NCI-H524 (cell line): ENCODE measurements at regions not wholly inside any gene's neighbourhood (a gene's known extent, or its start where the extent isn't known, plus 50 kb on each side); places are given as distances from the start of the nearest gene placed in this dataset.

Source experiments
- DNase-seq, 2 experiments: peaks; one replicate each; lab custom pipeline; 2025; lab: John Stamatoyannopoulos, UW

DNA sequence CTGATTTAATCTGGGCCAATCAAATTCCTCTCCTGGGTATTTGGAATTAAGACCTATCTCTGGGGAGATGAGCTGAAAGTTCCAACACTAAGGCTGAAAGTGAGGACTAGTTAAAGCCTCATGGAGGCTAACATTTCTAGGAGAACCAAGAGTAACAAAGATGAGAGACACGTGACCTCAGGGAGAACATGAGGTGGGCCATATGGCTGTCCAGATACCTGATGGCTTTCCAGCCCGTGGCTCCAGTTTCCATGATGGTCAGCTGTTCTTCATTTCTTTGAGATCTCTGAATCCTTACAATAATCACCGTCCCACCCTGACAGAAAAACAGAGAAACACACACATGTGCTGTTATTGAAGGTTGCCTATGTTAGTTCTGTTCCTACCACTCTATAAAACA is 66.1 kb downstream of the LEPR start:
- DNase-seq = peak in 1 of 2 experiments; percentile 10

DNA sequence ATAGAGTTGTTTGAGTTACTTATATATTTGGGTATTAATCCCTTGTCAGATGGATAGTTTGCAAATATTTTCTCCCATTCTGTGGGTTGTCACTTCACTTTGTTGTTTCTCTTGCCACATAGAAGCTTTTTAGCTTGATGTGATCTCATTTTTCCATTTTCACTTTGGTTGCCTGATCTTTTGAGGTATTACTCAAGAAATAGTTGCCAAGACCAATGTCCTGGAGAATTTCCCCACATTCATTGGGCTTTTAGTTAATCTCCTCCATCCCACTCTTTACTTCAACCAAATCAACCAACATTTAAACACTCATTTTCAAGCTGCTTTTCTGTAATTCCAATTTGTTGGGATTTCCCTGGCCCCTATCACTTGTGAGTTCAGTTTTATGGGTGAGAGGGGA is 69.0 kb downstream of the LEPR start:
- no peak for DNase-seq

DNA sequence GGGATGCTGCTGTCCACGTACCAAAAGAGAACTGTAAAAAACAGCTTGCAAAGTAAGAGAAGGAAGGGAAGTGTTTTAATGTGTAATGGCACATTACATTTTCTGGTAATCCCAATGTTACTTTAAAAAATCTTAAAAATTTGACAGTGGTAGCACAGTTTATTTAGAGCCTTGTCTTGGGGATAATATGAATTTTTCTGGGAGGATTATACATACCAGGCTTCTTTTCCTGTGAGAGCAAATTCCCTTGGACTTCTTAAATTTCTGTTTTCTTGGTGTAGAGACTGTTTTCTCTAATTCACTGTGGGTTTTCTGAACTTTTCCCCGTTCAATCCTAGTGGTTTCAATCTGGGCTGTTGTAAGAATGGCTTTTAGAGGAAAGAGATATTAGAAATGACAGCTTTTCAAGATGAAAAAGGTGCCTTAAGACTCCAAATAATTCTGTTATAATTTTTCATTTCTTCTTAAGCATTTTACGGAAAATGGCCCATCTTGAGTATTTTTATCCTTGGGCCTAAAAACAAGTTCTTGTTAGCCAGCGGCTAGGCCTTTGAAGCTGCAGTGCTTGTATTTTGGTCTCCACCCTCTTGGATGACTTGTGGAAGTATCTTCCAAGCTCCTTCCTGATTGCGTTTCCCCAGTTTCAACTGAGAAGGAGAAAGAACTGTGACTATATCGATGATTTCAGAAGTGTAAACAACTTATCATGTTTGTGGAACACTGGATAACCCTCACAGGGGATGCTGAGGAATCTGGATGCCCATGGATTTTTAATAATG is 70.0 kb downstream of the LEPR start:
- no peak for DNase-seq

DNA sequence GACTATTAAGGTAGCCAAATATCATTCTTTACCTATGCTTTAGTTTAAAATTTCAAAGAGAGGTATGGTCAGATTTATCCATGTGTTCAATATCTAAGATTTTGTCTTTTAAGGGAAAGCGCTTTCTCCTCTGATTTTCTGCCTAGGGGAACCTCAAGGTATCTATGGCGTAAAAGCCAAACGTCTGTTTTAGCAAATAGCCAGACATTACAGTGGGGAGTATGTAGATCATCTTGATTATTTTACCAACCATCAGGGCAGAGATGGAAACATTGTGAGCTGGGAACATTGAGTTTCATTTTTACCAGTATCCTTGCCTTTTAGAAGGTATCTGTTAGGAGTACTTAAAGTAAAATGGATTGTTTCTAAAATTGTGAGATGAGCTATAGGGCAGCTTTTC is 71.0 kb downstream of the LEPR start:
- DNase-seq = no peak

DNA sequence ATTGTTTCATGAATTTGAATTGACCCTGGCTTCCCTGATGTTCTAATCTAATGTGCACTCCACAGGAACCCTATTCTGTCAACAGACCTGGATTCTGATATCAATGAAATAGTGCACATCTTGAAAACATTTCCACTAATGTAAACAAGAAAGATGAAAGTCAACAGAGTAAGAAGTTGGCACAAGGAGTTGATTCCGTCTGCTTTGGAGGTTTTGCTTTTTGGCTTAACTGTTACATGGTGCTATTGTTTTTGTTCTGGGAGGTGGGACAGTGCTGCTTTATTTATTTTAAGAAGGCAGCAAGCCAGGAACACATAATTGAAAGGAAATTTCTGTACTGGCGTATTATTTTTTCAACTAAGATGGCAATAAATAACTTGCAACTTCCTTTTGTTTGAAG is 73.3 kb downstream of the LEPR start:
- DNase-seq = no peak

DNA sequence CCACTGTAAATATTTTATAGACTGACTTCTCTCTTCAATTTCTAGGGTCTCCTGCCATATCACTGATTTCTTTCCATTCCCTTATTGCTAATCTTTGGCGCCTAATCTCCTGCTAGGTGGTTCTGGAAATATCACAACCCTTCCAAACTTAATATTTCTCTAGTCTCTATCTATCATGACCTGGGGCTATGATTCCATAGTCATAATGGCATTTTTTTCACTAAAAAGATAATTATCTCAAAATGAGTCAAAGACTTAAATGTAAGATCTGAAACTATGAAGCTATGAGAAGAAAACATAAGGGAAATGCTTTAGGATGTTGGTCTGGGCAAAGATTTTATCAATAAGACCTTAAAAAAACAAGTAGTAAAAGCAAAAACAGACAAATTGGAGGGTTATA is 74.2 kb downstream of the LEPR start:
- DNase-seq = no peak

DNA sequence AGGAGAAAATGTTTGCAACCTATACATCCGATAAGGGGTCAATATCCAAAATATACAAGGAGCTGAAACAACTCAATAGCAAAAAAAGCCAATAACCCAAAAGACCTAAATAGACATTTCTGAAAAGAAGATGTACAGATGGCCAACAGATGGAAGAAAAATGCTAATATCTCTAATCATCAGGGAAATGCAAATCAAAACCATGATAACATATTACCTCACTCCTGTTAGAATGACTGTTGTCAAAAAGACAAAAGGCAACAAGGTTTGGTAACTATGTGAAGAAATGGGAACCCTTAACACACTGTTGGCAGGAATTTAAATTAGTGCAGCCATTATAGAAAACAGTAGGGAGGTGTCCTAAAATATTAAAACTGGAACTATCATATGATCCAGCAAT is 74.7 kb downstream of the LEPR start:
- peak in 1 of 2 experiments; percentile 7 for DNase-seq

DNA sequence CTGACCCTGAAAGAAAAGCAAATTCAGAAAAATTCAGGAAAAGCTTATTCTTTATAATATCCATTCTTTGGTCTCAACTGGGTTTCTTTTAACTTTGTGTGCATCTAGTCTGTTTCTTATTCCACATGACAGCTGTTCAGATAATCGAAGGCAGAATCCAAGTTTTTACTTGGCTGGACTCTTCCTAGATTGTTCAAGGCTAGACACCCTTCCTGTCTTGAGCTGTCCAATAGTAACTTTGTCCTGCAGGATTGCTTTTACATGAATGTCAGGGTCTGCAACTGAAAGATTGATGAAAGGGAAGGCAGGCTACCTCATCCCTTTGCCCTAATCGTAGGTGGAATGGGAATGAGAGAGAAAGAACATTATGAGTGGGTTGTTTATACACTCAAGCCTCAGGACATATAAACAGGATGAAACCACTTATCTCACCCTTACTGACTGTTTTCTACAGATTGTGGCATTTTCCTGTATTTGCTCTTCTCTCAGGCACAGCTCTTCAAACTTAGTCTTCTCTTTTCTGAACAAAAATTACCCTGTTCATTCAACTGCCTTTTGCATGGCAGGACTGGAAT is 76.9 kb downstream of the LEPR start:
- no peak for DNase-seq

DNA sequence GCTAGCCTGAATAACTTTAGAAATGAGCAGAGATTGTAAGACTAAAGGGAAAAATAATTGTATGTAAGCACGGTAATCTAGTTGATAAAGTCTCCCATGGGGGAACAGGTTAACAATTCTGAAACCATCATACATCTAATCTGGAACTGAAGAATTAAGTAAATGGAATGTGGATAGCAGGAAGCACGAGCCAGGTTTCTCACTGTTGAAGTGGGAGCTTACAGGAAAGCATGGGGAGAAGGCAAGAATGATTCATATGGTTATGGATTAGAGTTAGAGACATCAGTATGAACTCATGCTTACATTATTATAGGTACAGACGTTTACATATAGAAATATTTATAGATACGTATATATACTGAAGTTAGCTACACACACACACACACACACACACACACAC is 83.0 kb downstream of the LEPR start:
- no peak for DNase-seq

DNA sequence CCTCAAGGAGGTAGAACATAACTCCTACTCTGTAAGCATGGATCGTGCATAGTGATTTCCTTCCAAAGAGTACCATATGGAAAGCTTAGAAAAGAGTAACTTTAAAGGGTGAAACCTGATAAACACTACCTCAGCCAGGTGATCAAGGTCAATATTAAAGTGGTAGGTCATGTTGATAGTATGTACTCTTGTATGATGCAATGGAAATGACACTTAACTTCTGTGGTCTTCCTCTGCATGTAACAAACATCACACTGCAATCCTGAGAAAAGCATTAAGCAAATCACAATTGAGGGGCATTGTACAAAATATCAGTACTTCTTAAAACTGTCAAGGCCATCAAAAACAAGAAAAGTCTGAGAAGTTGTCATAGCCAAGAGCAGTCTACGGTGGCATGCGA is 83.8 kb downstream of the LEPR start:
- no peak for DNase-seq

DNA sequence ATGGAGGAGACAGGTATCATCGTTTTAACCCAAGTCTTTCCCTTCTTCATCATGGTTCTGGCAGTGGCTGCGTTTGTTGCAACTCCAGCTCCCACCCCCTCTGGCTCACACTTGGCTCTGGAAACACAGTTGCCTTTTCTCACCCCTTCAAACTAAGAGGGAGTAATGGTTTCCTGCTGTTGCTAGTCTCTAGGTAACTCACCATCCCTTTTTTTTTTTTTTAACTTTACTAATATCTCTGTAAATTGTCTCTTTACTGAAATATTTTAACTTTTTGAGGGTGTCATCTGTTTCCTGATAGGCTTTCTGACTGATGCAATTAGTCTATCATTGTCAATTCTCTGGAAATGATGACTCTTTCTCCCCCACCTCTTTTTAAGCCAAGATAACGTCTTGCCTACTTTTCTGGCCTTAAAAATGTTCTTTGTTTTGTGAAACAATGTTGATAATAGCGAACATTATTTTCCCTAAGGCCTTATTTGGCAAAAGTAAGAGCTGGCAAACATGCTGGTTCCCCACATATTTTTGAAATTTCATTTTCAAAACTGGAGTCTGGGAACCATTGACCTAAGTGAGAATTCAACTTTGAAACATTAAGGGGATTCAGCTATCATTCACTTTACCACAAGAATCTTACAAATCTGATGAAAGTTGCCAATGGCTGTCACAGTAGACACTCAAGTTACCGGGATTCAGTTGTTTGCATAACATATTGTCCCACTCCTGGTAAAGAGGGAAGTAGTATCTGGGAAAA is 85.3 kb downstream of the LEPR start:
- no peak for DNase-seq

DNA sequence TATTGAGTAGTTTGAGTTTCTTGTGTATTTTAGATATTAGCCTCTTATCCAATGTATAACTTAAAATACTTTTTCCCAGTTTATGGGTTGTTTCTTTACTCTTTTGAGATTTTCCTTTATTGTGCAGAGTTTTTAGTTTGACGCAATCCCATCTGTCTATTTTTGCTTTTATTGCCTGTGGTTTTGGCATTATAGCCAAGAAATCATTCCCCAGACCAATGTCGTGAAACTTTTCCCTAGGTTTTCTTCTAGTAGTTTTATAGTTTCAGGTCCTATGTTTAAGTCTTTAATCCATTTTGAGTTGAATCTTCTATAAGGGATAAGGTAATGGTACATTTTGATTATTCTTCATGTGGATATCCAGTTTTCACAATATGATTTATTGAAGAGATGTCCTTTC is 87.6 kb downstream of the LEPR start:
- no peak for DNase-seq

DNA sequence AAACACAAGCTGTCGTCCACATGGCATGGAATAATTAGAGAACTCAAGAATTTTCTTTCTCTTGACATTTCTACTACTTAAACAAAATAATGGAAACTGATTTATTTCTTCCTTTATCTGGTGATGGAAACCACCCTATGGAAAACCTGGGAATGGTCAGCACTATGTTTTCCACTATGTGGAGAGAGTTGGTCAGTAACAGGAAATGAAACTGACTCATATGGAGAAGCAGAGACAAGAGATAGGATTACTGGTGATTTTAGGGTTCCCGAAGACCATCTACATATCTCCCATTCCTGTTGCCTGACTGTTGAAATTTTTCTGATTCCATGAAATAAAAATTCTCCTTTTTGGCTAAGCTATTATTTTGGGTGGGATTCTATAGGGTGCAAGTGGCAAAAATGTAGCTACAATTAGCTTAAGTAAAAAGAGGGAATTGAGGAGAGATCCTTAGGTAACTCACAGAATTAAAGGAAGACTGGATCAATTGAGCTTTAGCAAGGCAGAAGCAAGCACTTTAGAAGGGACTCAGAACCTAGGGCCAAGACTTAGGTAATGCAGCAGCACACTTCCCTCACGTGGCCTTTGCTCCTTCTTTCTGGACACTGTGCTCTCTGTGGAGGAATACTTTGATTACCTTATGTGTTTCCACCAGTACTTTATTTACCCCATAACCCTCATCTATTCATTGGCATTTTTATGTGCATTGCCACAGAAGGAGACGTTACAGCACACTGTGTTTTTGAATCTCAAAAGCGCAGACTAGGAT is 89.6 kb downstream of the LEPR start:
- no peak for DNase-seq

DNA sequence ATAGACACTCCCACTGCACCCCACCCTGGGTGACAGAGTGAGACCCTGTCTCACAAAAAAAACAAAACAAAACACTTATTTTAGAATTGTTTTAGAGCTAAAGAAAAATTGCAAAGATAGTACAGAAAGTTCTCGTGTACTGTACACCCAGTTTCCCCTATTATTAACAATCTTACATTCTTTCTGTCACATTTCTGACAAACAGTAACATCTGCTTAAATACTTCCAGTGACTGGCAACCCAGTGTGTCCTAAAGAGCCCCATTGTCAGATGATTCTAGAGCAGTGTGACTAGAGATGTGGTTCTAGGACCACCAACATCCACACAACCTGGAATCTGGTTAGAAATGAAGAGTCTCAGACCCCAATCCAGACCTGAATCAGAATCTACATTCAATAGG is 90.5 kb downstream of the LEPR start:
- DNase-seq = no peak

DNA sequence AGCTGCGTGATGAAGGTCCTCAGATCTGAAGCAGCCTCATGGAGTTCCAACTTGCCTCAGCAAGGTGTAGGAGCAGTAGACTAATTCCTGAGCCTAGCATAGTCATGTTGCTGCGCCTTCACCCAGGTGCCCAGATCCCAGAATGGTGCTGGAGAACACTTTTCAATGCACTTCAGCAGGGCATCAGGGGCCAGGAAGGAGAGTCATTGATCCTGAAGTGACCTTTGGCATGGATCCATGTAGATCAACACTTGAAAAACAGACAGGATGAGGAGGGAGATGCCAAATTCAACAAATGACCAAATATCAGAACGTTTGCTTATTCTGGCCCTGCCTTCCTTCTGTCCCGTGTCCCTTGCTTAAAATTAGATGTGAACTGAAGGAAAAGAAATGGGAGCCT is 91.9 kb downstream of the LEPR start:
- DNase-seq = no peak

DNA sequence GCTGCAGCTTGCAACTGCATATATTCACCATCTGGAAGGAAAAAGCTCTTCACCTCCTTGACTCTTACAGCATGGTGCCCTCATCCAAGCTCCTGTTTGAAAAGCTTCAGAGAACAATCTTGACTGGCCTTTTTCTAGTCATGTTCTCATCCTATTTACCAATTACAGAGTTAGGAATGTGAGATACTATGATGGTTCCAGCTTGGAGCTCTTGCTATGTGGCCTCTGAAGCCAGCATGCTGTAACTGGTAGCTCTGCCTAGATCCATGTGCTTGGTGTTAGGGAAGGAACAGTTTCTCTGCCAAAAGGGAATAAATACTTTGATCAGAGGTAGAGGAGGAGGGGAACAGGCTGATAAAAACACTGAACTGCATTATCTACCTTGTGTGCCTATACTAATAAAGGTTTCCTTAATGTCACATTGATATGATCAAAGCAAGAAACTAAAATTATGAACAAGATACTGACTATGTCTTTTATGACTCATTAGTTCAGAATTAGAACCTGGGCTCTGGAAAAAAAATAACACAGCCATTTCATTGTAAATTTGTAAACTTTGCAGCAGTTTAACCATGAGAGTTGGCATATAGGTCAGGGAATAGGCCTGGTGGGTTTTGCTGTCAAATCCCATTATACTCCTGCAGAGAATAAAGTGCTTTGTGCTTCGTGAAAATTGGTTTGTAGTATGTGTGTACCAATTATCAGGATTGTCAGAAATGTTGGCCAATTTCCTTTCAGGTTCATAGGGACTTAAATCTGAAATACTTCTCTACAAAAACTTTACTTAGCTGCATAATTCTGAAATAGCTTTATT is 92.7 kb downstream of the LEPR start:
- DNase-seq = peak in 1 of 2 experiments; percentile 11

DNA sequence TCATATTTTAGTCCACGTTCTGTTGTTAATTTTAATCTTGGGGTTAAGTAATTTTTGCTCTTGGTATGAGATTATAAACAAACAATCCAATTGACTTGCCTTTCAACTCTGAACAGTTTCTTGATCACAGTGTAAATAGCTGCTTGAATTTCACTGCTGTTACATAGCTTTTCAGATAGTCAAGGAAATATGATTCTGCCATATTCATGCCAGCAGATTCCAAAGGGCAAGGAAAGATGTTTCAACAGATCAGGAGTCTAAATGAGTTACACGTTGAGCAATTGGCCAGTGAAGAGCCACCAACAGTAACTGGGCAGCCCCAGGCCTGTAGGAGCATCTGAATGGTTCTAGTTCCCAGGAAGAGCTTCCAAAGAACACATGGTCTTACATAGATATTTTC is 93.6 kb downstream of the LEPR start:
- DNase-seq = no peak

DNA sequence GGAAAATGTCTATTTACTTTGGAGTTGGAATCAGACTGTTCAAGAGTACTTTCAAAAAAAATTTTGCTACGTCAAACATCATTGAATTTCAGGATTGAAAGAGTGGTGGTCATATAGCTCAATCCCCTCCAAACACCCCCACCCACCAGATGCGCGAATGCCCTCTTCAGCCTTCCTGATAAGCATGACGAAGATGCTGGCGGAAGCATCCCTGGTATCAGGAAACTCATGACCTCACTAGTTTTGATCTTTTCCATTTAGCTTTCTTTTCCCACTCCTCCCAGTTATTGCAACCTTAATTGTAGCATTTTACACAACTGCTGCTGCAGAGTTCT is 104.4 kb downstream of the LEPR start:
- no peak for DNase-seq

DNA sequence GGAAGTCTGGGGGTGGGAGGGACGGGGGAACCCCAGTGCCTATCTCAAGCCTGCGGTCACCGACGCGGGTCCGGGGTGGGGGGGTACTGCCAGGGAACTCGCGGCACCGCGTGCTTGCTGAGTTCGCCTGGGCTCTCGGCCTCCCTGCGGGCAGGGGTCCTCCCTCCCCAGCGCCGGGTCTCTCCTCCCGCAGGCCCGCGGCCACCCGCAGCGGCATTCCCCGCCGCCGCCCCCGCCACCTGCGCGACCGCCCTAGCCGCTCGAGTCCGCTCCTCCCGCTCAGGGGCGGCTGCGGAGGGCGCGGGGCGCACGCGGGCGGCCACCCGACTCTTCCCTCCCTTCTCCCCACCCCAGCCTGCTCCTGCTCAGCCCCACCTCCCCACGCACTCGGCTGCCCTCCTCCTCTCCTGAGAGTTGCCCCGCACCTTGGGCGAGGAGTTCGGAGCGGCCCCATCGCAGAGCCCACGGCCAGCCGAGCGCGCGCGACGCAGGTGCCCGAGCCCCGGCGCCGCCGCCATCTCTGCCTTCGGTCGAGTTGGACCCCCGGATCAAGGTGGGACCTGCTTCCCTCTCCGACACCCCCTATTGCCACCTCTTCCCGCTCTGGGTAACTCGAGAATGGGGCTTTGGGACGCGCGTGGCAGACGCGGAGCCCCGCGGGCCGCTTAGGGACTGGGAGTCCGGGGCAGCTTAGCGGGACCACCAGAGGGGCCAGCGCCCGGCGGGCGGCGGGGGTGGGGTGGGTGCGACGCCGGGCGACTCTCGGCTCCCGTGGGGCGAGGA is 105.0 kb downstream of the LEPR start:
- DNase-seq = peak in 1 of 2 experiments; percentile 36

DNA sequence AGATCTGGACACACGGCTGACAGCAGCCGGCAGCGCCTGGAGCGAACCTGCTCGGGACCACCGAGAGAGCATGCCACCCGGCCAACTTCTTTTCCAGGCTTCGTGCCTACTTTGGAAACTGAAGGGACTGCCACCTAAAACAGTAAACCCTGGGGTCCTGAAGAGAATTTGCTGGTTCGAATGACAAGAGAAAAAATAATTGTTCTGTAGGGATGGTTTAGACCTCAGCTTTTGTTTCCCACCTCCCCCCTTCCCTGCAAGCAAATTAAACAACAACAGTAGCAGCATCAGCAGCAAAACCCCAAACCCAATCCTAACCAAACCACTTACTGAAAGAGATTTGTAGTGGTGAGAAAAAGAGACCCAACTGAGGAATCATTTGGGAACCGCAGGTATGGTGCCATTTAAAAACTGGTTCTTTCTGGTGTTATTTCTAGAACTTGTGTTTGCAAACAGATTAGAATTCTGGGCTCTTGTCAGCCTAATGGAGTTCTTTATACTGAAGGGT is 105.6 kb downstream of the LEPR start:
- no peak for DNase-seq

DNA sequence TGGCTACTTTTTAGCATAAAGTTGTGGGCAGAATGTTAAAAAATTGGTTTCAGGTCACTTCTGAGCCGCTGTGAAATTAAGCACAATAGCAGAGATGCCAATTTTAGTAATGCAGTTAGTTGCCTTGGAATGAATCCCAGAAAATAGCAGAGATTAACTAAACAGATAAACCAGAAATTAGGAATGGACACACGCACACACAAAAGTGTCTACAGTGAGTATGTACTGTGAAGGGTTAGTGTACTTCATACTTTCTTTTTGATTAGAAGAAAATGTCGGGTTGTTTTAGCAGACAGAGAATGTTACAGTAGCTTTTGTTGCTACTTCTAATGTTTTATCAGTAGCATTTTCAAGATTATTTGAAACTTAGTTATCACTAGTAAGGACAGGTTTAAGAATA is 106.7 kb downstream of the LEPR start:
- no peak for DNase-seq
